ENCODE measurements at regions not wholly inside any gene's neighbourhood (a gene's known extent, or its start where the extent isn't known, plus 50 kb on each side); places are given as distances from the start of the nearest gene placed in this dataset.

DNA sequence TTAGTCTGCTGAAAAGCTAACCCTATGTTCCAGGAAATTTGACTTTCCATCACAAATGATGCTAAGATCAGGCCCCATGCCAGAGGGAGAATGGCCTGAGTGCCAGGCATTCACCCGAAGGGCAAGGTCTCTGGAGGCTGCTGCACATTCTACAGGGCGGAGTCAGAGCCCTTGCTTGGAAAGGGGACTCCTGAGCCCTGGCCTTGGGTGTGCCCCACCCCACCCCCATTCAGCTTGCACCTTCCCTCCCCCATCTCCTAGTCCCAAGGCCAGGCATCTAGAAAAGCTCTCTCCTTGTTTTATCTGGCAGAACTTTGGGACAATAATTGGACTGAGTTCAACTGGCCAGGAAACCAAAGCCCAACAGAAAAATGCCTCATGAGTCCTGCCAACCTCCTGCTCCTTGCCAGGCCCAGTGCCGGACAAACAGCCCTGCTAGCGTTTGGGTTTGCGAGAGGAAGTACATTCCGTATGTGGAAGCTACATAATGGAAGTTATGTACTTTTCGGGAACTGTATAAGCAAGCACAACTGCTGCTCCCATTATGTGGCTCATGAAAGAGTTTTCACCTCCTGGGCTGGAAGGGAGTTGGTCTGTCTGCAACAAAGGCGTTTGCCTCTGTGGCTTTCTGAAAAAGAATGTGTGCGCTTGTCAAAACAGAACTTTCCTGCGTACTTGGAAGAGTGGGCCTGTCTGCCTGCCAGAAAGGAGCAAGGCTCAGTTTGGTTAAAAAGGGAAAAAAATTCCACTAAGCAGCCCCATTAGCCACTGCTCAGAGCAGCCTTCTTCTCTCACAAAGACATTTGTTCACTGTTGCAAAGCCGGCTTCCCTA, 321.5 kb upstream of the CTNNB1 start:
- TF ChIP-seq EZH2 (IDR thresholded peaks at IDR 0.05; ENCODE audit: borderline replicate concordance, low read depth, low read length, severe bottlenecking), result no peak
- TF ChIP-seq, protein P1, sequence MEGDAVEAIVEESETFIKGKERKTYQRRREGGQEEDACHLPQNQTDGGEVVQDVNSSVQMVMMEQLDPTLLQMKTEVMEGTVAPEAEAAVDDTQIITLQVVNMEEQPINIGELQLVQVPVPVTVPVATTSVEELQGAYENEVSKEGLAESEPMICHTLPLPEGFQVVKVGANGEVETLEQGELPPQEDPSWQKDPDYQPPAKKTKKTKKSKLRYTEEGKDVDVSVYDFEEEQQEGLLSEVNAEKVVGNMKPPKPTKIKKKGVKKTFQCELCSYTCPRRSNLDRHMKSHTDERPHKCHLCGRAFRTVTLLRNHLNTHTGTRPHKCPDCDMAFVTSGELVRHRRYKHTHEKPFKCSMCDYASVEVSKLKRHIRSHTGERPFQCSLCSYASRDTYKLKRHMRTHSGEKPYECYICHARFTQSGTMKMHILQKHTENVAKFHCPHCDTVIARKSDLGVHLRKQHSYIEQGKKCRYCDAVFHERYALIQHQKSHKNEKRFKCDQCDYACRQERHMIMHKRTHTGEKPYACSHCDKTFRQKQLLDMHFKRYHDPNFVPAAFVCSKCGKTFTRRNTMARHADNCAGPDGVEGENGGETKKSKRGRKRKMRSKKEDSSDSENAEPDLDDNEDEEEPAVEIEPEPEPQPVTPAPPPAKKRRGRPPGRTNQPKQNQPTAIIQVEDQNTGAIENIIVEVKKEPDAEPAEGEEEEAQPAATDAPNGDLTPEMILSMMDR (IDR thresholded peaks at IDR 0.05; ENCODE audit: borderline replicate concordance, extremely low read depth, low read length, poor library complexity, severe bottlenecking), result no peak
- H3K79me2 ChIP-seq (ENCODE audit: insufficient read depth, low read length), result no peaks in the 10 kb centered on the region
- H4K20me1 ChIP-seq (ENCODE audit: insufficient read depth, low read length), result no peaks in the 10 kb centered on the region
- DNase-seq, result no peak
- no peaks in the 10 kb centered on the region for H3K36me3 ChIP-seq (ENCODE audit: insufficient read depth, low read length)
- H3K4me3 ChIP-seq (ENCODE audit: low read depth in 1 of 2, low read length in 2 of 2), result no peak overlapping the region
- no peak overlapping the region for H3K27ac ChIP-seq (ENCODE audit: low read length)
- H3K27me3 ChIP-seq (ENCODE audit: insufficient read depth, low read length, poor library complexity), result no peaks in the 10 kb centered on the region
- H3K4me2 ChIP-seq (ENCODE audit: insufficient read depth, low read length), result no peak overlapping the region
- ATAC-seq (ENCODE audit: insufficient read depth, low read depth), result no peak
- H2AFZ ChIP-seq (ENCODE audit: low read depth, low read length), result no peak overlapping the region
- no peaks in the 10 kb centered on the region for H3K9me3 ChIP-seq (ENCODE audit: insufficient read depth, low read length, severe bottlenecking)
- no peaks in the 10 kb centered on the region for H3K4me1 ChIP-seq (ENCODE audit: insufficient read depth, low read length)
- H3K9ac ChIP-seq (ENCODE audit: low read depth, low read length), result no peak overlapping the region

DNA sequence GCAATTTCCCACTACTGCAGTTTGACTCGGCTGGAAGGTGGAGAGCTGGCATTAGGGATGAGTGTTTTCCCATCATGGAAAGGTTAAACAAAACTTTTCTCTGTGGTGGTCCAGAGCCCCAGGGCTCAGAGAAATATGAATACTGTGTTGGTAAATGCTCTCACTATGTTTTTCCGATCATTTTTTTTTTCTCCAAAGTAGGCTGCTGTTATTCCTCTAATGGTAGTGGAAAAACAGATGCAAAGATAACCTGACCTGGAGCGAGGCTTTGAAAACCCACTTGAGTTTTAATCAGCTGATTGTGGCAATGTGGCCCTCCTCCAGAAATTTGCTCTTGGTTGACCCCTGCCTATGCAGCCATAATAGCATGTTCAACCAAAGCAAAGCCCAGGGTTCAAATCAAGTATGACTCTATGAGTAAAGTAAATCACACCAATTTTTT, 320.8 kb upstream of the CTNNB1 start:
- H3K9ac ChIP-seq (ENCODE audit: low read depth, low read length), result no peak overlapping the region
- no peak overlapping the region for H3K27ac ChIP-seq (ENCODE audit: low read length)

DNA sequence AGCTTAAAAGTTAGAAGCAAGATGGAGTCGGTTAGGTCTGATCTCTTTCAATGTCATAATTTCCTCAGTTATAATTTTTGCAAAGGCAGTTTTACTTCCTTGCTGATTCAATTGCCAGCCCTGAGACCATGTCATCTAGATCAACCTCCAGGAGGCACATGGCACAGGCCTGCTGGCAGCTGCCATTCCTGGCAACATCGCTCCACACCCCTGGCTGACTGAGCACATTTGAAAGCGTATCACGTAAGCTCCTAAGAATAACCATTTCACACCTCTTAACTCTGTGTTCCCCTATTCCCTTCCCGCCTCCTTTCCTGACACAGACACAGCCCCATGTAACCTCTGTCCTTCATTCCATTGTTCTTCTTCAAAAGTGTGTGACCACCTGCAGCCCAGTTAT, 313.9 kb upstream of the CTNNB1 start:
- Histone ChIP-seq H3K4me3 (ENCODE audit: low read depth in 1 of 2, low read length in 2 of 2) (no peak overlapping the region), H4K20me1 (ENCODE audit: insufficient read depth, low read length) (no peaks in the 10 kb centered on the region), H3K9ac (ENCODE audit: low read depth, low read length) (no peak overlapping the region), H3K4me1 (ENCODE audit: insufficient read depth, low read length) (no peaks in the 10 kb centered on the region), H3K36me3 (ENCODE audit: insufficient read depth, low read length) (no peaks in the 10 kb centered on the region), H3K9me3 (ENCODE audit: insufficient read depth, low read length, severe bottlenecking) (no peaks in the 10 kb centered on the region), H3K27ac (ENCODE audit: low read length) (no peak overlapping the region), H2AFZ (ENCODE audit: low read depth, low read length) (no peak overlapping the region), H3K27me3 (ENCODE audit: insufficient read depth, low read length, poor library complexity) (no peaks in the 10 kb centered on the region), H3K79me2 (ENCODE audit: insufficient read depth, low read length) (no peaks in the 10 kb centered on the region), H3K4me2 (ENCODE audit: insufficient read depth, low read length) (no peak overlapping the region)
- no peak for TF ChIP-seq EZH2 (IDR thresholded peaks at IDR 0.05; ENCODE audit: borderline replicate concordance, low read depth, low read length, severe bottlenecking)
- TF ChIP-seq, protein P1 (IDR thresholded peaks at IDR 0.05; ENCODE audit: borderline replicate concordance, extremely low read depth, low read length, poor library complexity, severe bottlenecking), result no peak
- ATAC-seq (ENCODE audit: insufficient read depth, low read depth), result no peak
- no peak for DNase-seq

More for the DNA sequence above, 320.8 kb upstream of the CTNNB1 start:
- no peaks in the 10 kb centered on the region for H3K36me3 ChIP-seq (ENCODE audit: insufficient read depth, low read length)
- H3K79me2 ChIP-seq (ENCODE audit: insufficient read depth, low read length), result no peaks in the 10 kb centered on the region
- no peaks in the 10 kb centered on the region for H3K27me3 ChIP-seq (ENCODE audit: insufficient read depth, low read length, poor library complexity)
- H3K4me3 ChIP-seq (ENCODE audit: low read depth in 1 of 2, low read length in 2 of 2), result no peak overlapping the region
- TF ChIP-seq EZH2 (IDR thresholded peaks at IDR 0.05; ENCODE audit: borderline replicate concordance, low read depth, low read length, severe bottlenecking), result no peak
- TF ChIP-seq, protein P1 (IDR thresholded peaks at IDR 0.05; ENCODE audit: borderline replicate concordance, extremely low read depth, low read length, poor library complexity, severe bottlenecking), result no peak
- no peaks in the 10 kb centered on the region for H3K4me1 ChIP-seq (ENCODE audit: insufficient read depth, low read length)
- H3K9me3 ChIP-seq (ENCODE audit: insufficient read depth, low read length, severe bottlenecking), result no peaks in the 10 kb centered on the region
- H3K4me2 ChIP-seq (ENCODE audit: insufficient read depth, low read length), result no peak overlapping the region
- no peaks in the 10 kb centered on the region for H4K20me1 ChIP-seq (ENCODE audit: insufficient read depth, low read length)
- DNase-seq (no peak), ATAC-seq (ENCODE audit: insufficient read depth, low read depth) (no peak)
- no peak overlapping the region for H2AFZ ChIP-seq (ENCODE audit: low read depth, low read length)

Data from DND-41 (cell line).